ENCODE measurements at regions not wholly inside any gene's neighbourhood (a gene's known extent, or its start where the extent isn't known, plus 50 kb on each side); places are given as distances from the start of the nearest gene placed in this dataset.

DNA sequence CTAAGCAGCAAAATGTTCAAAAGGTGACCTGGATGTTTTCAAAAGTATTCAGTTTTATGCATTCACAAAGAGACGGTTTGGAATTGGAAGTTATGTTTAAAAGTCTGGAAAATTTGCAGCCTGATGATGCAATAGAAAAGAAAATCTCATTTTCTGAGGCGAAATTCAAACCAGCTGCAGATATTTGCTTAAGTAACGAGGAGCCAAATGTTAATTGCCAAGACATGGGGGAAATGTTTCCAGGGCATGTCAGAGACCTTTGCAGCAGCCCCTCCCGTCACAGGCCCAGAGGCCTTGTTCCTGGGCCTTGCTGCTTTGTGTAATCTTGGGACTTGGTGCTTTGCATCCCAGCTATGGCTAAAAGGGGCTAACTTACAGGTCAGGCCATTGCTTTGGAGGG lies 228.2 kb downstream of the MAN2A1 start:
- no peak for FAIRE-seq
- H3K4me2 ChIP-seq (ENCODE audit: insufficient read depth, low read length), result no peak overlapping the region

DNA sequence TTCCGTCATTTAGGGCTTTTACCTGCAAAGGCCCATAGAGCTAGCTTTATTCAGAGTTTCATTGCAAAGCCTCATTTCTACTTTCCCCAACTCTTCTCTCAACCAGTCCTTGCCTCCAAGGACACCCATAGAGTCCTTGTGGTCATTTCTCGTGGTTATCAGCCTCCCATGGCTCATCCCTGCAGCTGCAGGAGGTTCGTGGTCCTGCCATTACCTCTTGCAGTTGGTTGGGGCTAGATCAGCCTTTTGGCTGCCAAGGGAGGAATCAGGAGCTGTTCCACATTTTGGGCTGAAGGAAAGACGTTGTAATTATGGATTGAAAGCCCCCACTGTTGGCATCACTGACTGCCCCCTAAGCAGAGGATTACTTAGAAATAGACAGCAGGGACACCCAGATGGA lies 231.0 kb downstream of the MAN2A1 start:
- no peaks in the 10 kb centered on the region for H3K9me1 ChIP-seq (replicated peaks; ENCODE audit: control insufficient read depth, extremely low read depth, insufficient read depth, low read length)
- CTCF ChIA-PET, result no interaction called here
- intact Hi-C loops (cut with micrococcal nuclease) (no loop called here), dilution Hi-C loops (cut with MboI; ENCODE audit: extremely low pct_ligation_motif_present, low sequenced_read_pairs) (no loop called here)
- H3K27ac ChIP-seq (ENCODE audit: insufficient read depth, low read depth, low read length), result no peak overlapping the region
- no peaks in the 10 kb centered on the region for H3K4me1 ChIP-seq (ENCODE audit: control insufficient read depth, extremely low read depth, insufficient read depth, low read length)
- H4K20me1 ChIP-seq (replicated peaks; ENCODE audit: control insufficient read depth, extremely low read depth, insufficient read depth, low read length), result no peaks in the 10 kb centered on the region
- no peak overlapping the region for H3K4me2 ChIP-seq (ENCODE audit: insufficient read depth, low read length)
- no peak for FAIRE-seq
- H3K9ac ChIP-seq (replicated peaks; ENCODE audit: extremely low read depth, insufficient read depth, low read length), result no peak overlapping the region
- H2AFZ ChIP-seq (ENCODE audit: low read depth, low read length), result no peak overlapping the region
- no TSS peak for BruUV-seq (replicated peaks)
- H3K36me3 ChIP-seq (ENCODE audit: control insufficient read depth in 2 of 2, extremely low read depth in 1 of 2, insufficient read depth in 2 of 2, low read length in 2 of 2), result no peaks in the 10 kb centered on the region
- no peaks in the 10 kb centered on the region for H3K79me2 ChIP-seq (ENCODE audit: control insufficient read depth, insufficient read depth, low read length)
- no peak for TF ChIP-seq POLR2A (IDR thresholded peaks at IDR 0.05; ENCODE audit: low read depth, low read length)
- no peak for TF ChIP-seq EZH2 (IDR thresholded peaks at IDR 0.05; ENCODE audit: borderline replicate concordance, low read depth, low read length, severe bottlenecking)
- TF ChIP-seq, protein P1, sequence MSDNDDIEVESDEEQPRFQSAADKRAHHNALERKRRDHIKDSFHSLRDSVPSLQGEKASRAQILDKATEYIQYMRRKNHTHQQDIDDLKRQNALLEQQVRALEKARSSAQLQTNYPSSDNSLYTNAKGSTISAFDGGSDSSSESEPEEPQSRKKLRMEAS (IDR thresholded peaks at IDR 0.05; ENCODE audit: insufficient read depth, insufficient read length), result no peak
- TF ChIP-seq POLR2AphosphoS5 (IDR thresholded peaks at IDR 0.05; ENCODE audit: insufficient read depth, low read depth, low read length), result no peak
- no peak for TF ChIP-seq CTCF (IDR thresholded peaks at IDR 0.05; ENCODE audit: extremely low read depth in 1 of 2, insufficient read depth in 1 of 2, low read depth in 1 of 2, low read length in 2 of 2)
- DNase-seq (ENCODE audit: low read depth, low spot score), result no peak
- no peak overlapping the region for H3K4me3 ChIP-seq (replicated peaks in 1 of 3; ENCODE audit: insufficient read depth in 1 of 3, low read depth in 1 of 3, low read length in 3 of 3)
- H3K27me3 ChIP-seq (ENCODE audit: control insufficient read depth in 2 of 2, insufficient read depth in 2 of 2, low read length in 2 of 2), result no peaks in the 10 kb centered on the region
- no peaks in the 10 kb centered on the region for H3K9me3 ChIP-seq (replicated peaks; ENCODE audit: control insufficient read depth, insufficient read depth, low read length)
- POLR2A ChIA-PET, result no interaction called here

More for the DNA sequence above, 228.2 kb downstream of the MAN2A1 start:
- no peak overlapping the region for H3K4me3 ChIP-seq (replicated peaks in 1 of 3; ENCODE audit: insufficient read depth in 1 of 3, low read depth in 1 of 3, low read length in 3 of 3)
- H4K20me1 ChIP-seq (replicated peaks; ENCODE audit: control insufficient read depth, extremely low read depth, insufficient read depth, low read length), result no peaks in the 10 kb centered on the region
- ChIA-PET CTCF (no interaction called here), POLR2A (no interaction called here)
- H3K9me3 ChIP-seq (replicated peaks; ENCODE audit: control insufficient read depth, insufficient read depth, low read length), result no peaks in the 10 kb centered on the region
- no peaks in the 10 kb centered on the region for H3K27me3 ChIP-seq (ENCODE audit: control insufficient read depth in 2 of 2, insufficient read depth in 2 of 2, low read length in 2 of 2)
- no peak overlapping the region for H2AFZ ChIP-seq (ENCODE audit: low read depth, low read length)
- no peak for DNase-seq (ENCODE audit: low read depth, low spot score)
- no TSS peak for BruUV-seq (replicated peaks)
- H3K79me2 ChIP-seq (ENCODE audit: control insufficient read depth, insufficient read depth, low read length), result no peaks in the 10 kb centered on the region
- H3K36me3 ChIP-seq (ENCODE audit: control insufficient read depth in 2 of 2, extremely low read depth in 1 of 2, insufficient read depth in 2 of 2, low read length in 2 of 2), result no peaks in the 10 kb centered on the region
- H3K9ac ChIP-seq (replicated peaks; ENCODE audit: extremely low read depth, insufficient read depth, low read length), result no peak overlapping the region
- no peak overlapping the region for H3K27ac ChIP-seq (ENCODE audit: insufficient read depth, low read depth, low read length)
- dilution Hi-C loops (cut with MboI; ENCODE audit: extremely low pct_ligation_motif_present, low sequenced_read_pairs) (no loop called here), intact Hi-C loops (cut with micrococcal nuclease) (no loop called here)
- TF ChIP-seq POLR2AphosphoS5 (IDR thresholded peaks at IDR 0.05; ENCODE audit: insufficient read depth, low read depth, low read length), result no peak
- TF ChIP-seq MYC (IDR thresholded peaks at IDR 0.05; ENCODE audit: low read depth, low read length), result no peak
- TF ChIP-seq FOS (IDR thresholded peaks at IDR 0.05; ENCODE audit: borderline replicate concordance, insufficient read depth, low read length), result no peak
- H3K4me1 ChIP-seq (ENCODE audit: control insufficient read depth, extremely low read depth, insufficient read depth, low read length), result no peaks in the 10 kb centered on the region
- no peaks in the 10 kb centered on the region for H3K9me1 ChIP-seq (replicated peaks; ENCODE audit: control insufficient read depth, extremely low read depth, insufficient read depth, low read length)

All from endothelial cell of umbilical vein (primary cell).